ENCODE measurements at regions not wholly inside any gene's neighbourhood (a gene's known extent, or its start where the extent isn't known, plus 50 kb on each side); places are given as distances from the start of the nearest gene placed in this dataset.

DNA sequence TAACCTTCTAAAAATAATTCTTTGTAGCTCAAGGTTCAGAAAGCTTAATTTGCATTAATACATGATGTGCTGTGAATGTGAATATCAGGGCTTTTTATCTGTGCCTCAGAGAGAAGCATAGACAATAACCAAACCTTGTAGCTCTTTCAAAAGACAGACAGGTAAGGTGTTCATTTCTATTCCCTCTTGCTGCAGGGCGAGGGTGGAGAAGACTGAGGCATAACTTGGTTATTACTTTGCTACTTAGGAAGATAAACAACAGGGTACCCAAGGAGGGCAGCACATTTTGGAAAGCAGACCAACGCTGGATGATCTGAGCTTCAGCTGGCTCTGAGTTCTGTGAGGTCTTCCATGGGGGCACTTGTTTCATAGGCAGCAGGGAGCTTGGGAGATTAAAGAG, 408.6 kb upstream of the RARB start:
- DNase-seq, result no peak

DNA sequence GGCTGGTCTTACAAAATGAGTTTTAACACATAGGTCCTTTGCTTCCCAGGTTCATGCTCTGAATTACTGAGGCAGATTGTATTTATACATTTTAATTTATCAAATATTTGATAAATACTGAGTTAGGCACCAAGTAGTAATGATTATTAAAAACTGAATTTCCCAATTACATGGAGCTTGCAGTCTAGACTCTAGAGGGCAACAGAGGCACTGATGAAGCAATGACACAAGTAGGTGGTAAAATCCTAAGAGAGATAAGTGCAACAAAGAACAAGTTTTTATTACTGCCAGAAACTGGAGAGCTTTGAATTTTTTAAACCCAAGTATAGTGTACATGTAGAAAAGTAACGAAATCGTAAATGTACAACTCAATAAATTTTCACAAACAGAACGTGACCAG, 406.2 kb upstream of the RARB start:
- no peak for DNase-seq

DNA sequence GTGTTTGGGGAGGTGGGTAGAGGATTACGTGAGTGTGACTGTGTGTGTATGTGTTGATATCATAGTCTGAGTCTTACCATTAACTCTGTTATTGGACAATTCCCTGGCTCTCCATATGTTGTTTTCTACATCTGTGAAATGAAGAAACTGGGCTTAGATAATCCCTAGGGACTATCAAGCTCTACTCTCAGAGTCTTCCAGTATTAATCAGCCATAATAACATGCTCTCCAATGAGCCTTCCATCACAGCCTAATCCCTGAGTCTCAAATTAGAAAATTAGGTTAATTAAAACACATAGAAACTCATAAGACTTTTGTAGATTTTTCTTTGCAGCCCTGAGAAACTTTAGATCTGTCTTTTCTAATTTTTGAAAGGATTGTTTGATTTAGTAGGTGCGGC, 404.2 kb upstream of the RARB start:
- no peak for DNase-seq

DNA sequence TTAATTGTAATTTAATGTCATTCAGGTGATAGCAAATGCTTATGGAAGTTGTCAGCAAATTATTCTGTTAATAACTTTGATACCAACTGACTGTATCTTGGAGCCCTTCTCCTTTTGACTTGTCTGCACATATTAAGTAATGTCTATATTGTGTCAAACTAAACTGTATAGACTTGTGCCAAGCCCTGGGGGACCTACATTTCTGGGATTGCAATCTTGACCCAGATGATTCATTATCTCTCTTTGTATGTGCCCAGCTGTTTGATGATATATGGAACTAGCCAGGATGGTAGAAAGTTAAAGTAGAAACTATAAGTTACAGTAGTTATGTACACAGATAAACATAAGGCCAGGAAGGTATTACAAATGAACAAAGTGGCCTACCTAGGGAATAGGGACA, 402.8 kb upstream of the RARB start:
- DNase-seq, result no peak

DNA sequence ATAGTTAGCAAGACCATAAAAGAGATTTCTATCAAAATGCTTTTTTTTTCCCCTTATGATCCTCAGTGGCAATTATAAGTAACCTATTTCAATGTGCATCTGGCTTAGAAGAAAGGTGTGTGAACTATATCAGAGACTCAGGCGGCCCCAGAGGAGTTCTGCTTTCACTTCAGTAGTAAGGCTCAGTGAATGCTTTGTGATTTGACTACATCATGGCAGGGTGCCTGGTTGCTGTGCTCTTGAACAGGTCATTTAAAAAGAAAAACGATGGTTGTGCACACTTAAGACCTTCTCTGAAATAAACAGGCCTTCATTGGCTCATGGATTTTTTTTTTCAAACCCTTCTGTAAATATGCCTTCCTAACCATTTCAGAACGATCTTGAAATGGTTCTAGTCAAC, 400.4 kb upstream of the RARB start:
- peak; percentile 4 for DNase-seq

DNA sequence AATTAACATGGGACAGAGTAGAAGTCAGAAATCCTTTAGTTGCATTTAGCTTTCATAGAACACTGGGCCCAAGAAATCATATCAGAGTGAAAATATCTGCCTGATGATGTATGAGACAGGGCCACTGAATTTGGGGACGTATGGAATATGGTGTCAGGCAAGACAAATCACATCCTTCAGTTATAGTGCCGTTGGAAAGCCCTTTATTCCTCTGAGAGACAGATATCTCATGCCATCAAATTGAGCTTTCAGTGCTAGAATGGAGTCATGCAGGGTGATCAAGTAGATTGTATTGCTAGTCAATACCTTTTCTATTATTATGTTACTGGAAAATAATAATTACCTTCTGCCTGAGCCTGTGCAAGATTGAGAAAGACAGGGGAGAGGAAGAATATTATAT, 398.2 kb upstream of the RARB start:
- DNase-seq, result no peak

DNA sequence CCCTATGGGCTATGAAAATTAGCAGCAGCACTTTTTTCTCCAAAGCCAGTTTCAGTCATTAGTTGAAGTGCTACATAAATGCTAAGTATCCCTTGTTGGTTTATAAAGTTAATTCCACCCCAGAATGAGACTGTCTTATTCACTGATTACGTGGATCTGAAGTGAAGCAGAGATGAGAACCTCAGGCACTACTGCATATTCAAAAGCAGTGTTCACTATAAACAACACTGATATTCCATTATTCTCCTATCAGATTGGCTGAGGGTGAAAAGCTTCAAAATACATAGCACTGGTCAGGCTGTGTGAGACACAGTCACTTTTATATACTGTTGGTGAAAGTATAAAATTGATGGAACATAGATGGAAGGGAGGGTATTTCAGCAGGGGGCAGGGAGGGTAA, 395.7 kb upstream of the RARB start:
- no peak for DNase-seq

DNA sequence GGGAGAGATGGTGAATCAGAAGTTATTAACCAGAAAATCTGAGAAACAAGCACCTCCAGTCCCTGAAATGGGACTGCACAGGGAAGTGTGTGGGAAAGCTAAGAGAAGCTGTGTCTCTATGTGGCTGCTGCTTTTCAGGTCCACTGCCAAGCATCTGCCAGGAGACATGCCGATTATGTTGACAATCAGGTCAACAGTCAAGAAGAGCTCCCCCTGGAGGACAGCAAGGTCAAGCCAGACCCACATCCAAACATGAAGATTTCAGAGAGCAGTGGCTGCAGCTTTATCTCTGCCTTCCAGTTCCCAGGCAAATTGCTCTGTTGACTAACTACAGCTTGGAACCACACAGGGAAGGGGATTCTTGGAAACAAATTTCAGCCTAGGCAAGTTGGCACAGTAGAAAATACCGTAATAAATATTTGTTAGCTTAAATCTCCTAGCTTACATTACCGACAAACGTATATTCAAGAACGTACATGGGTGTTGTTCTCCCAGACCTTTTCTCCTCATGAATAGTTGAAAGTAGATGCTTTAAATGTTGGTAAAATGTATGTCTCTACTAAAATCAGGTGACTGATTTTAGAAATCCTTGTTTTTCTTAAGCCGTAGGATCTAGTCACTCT, 394.5 kb upstream of the RARB start:
- DNase-seq, result no peak

DNA sequence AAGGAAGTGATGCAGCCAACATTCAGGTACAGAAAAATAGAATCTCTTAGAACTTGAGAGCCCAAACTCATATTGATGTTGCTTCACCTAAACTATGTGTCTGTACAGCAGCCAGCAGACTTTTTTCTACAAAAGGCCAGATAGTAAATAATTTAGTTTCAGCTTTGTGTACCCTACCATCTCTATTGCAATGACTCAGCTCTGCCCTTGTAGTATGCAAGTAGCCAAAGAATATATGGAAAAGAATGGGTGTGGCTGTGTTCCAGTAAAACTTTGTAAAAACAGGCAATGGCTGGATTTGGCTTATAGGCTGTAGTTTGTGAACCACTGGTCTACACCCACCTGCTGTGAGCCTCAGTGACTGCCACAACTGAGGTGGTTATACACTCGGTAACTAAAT, 392.5 kb upstream of the RARB start:
- DNase-seq, result no peak

DNA sequence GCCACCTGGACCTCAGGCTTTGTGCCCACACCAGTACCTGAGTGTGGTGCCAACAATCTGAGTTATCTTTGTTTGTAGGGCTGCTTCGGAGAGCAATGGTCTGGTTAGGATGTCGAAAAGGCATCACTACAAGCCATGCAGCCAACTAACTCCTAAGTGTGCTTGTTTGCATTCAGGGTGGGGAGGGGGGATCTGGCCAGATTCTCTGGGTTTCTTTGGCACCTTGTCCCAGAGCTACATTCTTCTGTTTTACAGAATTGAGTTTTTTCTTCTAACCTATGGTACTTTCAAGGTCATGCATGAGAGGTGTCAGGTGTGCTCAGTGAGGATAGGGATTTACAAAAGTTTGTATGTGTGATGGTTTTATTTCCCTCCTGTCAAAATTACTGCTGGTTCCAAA, 391.4 kb upstream of the RARB start:
- no peak for DNase-seq

DNA sequence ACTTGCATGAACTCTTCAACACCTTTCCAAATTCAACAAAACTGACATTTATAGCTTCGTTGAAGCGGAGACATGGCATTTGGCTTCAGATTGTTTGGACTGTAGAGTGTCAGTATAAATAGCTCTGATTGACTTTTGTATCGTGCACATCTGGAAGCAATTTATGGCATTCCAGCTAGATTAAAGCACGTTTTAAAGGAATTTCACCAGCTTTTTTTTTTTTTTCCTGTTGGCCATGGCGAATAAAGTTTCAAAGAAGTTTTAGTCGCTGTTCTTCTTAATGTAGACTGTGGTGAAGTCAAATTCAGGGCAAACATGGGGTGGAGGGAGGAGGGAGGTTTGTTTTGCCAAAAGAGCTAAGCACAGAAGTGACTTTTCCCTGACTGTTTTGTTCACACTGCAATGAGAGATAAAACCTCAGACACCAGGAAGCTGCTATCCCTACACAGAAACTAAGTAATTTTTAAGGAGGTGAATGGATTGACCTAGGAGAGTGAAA, 391.0 kb upstream of the RARB start:
- no peak for DNase-seq

DNA sequence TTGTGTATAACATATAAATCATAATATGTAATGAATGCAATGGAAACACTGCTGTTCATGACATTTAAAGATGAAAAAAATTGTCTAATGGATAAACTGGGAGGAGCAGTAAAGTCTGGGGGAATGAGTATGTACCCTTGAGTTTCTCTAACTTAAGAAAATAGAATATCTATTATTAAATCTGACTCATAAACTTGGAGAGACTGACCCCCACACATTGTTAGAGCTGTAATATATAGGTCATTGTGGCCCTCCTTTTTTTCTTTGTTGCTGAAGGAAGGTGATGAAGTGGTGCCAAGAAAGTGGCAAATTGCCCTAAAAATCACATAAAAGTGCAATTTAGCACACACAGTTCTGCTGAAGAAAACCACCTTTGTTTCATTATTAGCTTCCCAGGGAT, 389.8 kb upstream of the RARB start:
- DNase-seq, result no peak

DNA sequence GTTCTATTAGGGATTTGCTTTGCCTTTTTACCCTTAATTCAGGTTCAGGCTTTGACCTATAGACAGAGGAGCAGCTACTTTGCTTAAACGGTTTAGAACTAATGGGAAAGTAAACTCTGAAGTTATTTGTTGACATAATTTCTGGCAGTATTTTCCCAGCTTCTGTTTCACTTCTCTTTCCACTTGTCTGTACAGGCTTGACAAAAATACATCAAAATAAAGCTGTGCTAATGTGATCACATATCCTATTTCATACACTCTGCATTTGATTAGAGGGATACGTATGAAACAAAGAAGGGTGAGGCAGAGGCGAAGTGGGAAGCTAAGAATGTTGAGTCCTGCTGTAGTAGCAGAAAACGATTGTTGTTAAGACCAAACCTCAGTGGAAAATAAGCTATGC, 389.1 kb upstream of the RARB start:
- no peak for DNase-seq

DNA sequence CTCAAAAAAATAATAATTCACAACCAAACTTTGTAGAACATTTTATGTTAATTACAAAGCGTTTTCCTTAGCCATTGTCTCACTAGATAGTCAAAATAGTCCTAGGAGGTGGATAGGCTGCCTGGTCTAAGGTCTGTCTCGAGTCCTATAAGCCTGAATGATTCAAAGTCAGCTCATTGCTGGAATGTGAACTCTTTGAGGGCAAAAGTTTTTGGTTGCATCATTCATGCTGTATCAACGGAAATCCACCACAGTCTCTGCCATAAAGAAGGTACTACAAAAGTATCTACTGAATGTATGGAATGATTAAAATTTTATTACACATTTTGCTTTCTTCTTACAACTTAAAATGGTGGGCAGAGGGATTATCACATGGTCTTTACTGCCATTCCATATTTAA, 387.3 kb upstream of the RARB start:
- no peak for DNase-seq

DNA sequence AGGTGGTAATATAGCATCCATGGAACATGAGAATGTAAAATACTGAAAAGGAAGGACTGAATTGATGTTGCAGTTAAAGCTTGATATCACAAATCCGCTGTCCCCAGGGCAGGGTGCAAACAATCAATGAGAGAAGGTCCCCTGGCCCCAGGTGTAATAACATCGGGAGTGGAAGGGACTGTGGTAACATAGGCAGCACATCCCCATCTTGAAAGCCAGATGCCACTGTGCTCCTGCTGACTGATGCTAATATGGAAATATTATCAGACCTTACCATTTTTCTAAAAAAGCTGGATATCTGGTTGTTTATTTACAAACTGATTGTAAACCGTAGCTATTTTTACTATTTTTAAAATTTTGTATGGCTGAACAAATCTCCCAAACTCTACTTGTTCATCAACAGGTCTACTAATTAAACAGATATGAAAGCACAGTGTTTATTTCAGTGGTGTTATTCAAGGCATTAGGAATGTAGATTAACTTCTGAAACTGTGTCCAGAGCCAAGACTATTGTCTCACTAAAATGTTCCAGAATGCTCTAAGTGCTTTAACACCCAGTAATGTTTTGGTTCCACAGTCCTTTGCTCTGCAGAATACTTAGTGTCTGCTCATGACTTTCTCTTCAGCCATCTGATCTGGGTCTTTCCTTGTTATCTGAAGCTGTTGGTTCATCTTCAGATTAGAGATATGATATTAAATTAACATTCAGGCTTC, 386.0 kb upstream of the RARB start:
- no peak for DNase-seq

DNA sequence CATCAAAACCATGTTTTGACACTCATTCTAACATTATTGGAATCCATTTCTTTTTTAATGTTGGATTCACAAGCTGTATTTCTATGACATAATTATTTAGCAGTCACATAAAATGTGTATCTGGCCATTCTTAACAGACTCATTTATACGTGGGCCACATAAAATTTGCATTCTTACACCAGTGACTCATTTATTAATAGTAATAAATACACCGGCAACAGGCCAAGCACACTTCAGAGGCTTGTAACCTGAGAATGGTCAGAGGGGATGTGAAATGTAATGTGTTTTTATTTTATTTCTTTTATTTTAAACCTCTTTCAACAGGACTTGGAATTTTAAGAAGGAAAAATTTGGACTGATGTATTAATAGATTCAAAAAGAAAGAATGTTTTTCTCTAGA, 384.9 kb upstream of the RARB start:
- DNase-seq, result no peak

DNA sequence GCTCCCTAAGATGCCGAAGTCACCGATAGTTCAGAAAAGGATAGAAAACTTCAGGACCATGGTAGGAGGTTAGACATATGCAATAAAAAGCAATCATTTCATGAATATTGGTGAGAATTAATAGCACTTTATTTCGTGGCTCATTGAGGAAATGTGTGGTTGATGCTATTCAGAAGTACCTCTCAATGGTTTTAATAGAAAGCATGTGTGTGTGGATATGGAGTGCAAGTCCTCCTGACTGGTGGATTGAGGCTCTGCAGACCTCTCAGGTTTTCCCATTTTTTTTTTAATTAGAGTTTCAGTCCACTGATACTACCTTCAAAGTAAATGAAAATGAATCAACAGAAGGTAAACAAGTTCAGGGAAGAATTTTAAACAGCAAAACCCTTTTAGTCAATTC, 384.3 kb upstream of the RARB start:
- no peak for DNase-seq

DNA sequence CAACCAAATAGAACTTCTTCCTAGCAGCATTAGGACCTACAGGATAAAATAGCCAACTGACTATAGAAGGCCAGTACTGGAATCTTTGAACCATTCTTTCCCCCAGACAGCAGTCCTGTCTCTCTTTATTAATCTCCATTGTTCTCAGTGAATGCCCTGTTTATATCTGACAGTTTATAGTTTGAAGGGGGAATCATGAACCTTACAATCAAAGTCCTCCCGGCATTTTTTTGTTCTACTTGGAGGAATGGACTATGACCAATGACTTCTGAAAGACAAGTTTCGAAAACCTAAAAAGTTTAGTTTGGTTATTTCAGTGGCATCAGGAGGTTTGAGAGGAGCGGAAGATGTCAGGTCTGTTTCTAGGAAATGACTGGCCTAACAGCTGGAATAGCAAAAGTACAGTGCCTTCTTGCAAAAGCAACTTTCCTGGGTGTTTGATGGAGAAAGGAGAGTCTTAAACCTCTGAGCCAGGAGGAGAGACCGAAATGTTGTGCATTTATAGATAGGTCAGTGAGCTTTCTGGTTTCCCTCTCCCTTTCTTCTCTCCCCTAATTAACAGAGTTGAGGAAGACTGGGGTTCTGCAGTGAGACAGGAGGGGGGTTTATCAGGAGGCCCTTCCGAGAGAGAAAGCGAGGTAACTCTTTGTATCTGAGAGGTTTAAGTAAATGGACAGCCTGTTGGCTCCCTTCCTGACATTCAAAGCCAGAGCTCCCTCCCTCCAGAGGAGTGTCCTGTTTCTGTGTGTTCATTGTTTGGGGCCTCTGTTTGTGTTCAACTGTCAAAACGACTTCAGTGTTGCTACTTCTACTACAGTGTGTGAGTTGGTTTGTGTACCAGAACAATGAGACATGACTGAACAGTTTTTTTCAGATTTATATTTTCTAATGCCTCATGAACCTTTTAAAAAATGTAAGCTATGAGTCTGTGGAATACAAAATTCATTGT, 383.0 kb upstream of the RARB start:
- DNase-seq, result peak; percentile 11

DNA sequence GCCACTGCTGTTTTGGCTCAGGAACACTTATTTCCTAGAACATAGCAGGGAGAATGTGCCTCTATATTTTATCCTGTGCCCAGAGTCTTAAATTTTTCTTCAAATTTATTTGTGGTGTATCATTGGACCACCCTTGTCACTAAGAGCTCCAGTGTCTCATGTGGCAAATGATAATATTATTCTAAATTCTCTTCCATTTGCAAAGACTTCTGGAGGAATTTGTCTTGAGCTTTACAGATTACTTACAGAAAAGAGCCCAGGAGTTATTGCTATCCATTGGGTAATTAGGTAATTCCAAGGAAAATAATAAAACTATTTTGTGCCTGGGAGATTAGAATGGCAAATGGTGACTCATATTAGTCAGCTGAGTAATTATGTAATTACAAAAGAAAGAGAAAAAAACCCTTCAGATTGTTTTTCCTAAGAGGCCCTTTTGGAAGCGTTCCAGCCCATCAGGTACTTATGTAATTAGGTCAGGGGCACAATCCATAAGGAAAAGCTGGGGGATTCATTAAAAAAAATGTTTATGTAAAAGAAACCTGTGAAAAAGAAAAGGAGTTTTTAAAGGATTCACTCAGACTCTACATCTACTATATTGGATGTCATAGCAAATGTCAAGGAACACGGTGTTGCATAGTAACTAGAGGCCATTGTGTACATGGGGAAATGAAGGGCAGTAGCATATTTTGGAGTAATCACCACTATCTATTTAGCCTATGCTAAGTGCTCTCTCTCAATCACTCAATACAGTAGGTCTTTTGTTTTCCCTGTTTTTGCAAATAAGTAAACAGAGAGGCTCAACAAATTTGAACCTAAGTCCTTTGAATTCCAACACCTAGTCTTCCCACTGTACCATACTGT, 380.9 kb upstream of the RARB start:
- no peak for DNase-seq

DNA sequence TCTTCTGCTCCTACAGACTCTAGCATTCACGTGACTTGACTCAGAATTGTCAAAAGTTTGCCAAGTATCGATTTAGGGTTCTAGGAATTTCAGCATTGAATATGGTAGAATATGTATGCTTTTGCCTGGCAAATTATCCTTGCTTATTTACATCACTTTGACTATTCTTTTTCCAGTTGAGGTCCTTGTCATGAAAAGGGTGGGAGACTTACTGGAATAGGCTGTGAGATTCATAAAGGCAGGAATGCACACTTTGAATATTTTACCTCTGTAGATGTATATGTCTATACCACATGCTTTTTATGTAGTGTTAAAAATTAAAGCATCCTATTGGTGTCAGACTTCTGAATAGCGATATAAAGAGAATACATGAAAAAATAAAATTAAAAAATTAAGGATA, 378.8 kb upstream of the RARB start:
- DNase-seq, result no peak

DNA sequence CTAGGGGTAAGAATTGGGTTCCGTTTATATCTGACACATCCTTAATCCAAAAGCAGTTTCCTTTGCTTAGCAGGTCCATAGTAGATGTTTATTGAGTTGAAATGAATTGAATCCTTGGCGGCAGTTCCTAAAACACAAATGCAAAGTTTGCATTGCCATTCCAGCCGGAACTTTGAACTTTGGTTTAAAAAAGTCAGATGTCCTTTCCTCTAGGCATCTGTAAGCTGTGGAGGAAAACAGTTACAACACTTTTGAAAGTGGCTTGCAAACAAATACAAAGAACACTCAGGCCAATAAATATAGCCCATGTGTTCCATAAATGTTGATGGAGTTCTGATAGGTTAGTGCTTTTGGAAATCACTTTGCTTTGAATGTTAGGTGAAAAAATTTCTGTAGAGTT, 374.7 kb upstream of the RARB start:
- DNase-seq, result no peak

DNA sequence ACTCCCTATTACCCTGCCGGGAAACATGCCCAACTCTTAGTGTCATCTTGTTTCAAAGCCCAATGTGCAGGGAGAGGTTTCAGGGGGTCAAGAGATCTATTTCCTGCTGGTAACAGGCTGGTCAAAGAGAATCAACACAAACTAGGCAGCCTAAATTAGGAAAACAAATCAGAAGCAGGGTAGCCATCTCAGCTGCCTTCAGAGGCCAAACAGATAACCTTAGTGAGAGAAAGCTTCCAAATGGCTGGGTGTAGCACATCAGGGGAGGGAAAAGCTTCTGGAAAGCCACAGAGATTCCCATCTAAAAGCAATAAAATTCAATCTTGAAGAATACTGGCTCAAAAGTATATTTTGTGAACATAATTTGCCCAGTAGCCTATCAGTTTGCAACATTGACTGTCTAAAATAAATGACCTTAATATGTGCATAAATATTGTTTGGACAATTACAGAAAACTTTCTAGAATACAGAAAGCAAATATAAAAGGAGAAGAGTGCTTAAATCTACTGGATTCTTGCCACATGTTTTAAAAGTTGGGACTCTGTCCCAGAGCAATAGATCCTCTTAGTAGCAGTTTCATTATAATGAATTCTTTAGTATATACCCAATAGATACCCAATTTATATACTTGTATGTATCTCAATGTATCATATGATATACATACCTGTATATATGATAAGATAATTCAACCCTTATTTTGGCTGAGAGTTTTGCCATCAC, 371.9 kb upstream of the RARB start:
- no peak for DNase-seq

All from NCI-H2029 treated with DMSO at 0.1 percent for 48 hours (cell line).